GM21390 (cell line): ENCODE measurements at regions not wholly inside any gene's neighbourhood (a gene's known extent, or its start where the extent isn't known, plus 50 kb on each side); places are given as distances from the start of the nearest gene placed in this dataset.

Experiments used
- ATAC-seq: cut with Tn5 transposase; IDR thresholded peaks from one replicate; pipeline ENCODE4 v1.9.1; 2021; ENCODE audit not compliant: unreplicated experiment

DNA sequence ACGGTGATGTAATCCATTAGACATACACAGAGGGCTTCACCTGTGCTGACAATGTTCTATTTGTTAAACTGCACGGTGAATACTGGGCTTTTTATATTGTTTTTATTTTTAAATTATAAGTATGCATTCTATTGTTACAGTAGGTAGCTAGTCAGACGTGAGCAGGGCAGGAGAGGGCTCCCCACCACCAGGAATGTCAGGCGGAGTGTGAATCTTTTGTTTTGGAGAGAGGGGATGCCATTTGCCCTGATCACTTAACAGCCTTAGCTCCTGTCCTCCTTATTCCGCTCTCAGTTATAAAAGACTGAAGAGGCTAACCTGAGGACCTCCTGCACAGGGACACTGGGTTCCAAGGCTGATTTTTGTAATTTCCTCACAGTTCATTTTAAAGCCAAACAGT, 151.6 kb upstream of the TAPT1 start:
- no peak for ATAC-seq

DNA sequence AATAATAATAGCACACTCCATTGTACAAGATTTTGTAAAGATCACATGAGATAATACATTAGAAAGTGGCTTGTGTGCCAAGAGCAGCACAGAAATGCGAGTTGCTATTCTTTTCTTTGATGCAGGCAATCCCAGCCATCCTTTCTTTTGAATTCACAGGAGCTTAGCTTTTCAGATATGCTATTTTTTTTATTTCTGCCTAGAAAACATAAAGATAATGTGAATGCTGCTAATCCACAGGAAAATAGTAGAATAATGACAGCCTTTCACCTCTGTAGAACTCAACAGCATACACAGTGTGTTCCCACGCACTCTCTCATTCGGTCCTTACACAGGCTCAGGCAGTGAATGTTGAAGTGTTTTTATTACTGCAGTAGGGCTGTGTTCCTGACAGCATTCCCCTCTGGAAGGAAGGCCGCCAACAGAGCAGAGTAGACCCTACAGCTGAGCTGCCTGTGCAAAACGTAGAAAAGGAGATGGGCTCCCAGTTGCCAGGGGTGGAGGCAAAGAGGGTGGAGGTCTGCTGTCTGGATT, 138.8 kb upstream of the TAPT1 start:
- ATAC-seq, result no peak

DNA sequence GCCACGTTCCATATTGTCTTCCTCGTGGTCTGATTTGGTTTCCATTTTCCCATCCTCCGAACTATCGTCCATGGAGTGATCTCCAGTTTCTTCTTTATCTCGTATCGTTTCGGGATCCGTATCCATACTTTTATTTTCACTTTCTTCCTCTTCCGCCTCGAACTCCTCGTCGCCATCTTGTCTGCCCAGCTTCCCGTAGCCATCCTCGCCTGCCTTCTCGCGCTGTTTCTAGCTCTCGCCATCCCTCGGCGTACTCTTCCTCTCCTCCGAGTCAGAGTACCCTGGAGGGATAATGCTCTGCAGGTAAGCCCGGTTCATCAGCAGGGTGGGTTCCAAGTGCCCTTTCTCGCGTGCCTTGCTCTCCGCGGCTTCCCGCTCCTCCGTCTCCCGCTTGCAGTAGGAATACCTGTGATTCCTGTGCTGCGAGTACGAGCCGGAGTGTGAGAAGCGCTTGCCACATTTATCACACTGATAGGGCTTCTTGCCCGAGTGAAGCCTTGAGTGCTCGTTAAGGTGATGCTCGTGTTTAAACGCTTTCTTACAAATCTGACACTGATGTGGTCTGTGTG, 134.5 kb upstream of the TAPT1 start:
- no peak for ATAC-seq

DNA sequence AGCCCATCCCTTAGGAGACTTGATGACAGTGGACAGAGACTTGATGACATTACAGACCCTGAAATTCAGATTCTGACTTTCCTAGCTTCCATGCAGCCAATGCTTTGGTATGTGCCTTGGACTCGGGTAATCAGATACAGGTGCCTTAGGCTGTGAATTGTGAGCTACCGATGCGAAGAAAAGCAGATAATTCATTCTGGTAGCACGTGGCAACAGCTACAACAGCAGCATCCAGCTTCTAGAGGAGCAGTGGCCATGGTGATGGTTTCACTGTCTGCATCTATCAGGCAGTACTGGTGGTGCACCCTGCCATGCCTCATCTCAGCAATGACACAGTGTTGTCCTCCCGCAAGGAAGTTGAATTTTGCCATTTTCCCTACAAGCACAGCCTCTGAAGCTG, 126.9 kb upstream of the TAPT1 start:
- ATAC-seq, result no peak

DNA sequence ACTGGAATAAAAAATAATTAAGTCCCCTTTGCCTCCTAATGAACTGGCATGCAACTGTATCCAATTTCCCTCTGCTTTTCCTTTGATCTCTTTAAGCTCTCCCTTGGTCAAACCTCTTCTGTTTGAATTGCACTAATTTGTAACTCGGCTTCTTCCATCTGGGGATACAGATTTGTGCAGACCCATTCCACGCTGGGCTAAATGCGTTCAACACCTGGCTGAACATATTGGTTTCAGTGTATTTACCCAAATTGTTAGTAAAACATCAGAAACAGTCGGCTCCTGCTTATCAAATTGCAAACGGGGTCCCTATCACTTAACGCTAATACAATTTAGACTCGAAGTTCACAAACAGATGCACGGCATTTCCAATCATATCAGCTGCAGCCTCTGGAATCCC, 124.9 kb upstream of the TAPT1 start:
- no peak for ATAC-seq

DNA sequence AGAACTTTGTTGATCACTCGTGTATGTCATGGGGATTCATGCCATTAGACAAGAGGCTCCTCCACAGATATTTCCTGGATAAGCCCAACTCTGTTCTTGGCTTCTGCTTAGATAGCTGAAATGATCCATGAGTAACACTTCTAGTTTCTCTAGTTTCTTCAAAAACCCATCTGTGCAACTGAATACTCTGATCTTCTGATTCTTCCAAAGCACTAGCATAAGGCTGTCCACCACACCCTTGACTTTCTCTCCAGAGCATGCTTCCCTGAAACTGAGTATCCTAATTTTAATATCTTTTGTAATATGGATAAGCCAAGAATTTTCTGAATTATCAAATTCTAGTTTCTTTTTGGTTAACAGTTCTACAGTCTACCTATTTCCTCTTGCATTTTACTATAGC, 118.6 kb upstream of the TAPT1 start:
- no peak for ATAC-seq

DNA sequence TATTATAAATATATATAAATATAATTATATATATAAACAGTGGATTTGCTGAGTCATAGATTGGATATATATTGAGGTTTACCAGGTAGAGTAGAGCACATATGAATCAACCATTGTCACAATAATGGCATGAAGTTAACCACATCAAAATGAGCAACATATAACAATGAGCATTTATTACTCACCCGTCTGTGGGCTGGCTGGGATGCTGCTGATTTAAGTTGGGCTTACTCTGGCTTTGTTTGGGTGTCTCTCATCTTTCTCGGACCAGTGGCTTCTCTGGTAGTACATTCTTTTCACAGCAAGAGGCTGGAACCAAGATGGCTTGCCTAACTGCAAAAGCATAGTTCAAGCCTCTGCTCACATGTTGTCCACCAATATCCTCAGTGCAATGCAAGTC, 111.7 kb upstream of the TAPT1 start:
- no peak for ATAC-seq

DNA sequence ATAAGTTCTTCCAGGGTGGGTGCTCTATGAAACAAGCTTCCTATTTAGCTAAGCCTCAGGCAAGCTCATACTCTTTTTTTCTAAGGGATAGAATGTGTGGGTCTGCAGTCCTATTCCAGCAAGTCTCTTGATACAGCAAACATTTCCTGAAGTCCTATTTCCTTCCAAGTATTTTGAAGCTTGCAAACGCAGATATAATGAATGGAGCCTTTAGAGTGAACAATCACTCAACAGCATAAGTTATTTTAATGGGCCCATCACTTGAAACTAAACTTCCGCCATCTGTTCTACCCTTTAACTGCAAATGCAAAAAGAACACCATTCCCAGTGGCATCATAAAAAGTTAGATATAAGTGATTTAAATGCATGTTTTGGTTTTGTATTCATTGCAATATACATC, 108.3 kb upstream of the TAPT1 start:
- no peak for ATAC-seq

DNA sequence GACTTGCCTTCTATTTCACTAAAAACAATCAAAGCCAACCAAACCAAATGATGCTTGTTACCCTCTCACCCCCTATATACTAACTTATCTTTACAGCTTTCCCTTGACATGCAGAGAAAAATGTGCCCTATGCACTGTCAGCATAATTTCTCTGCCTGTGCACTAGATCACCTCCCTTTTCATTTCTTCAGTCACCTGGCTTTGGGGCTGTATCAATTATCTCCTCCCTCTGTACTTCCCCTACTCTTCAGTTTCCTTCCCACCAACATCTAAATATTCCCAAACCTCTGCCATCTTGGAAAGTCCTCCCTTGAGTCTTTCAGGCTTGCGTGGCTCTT, 103.5 kb upstream of the TAPT1 start:
- ATAC-seq, result no peak

DNA sequence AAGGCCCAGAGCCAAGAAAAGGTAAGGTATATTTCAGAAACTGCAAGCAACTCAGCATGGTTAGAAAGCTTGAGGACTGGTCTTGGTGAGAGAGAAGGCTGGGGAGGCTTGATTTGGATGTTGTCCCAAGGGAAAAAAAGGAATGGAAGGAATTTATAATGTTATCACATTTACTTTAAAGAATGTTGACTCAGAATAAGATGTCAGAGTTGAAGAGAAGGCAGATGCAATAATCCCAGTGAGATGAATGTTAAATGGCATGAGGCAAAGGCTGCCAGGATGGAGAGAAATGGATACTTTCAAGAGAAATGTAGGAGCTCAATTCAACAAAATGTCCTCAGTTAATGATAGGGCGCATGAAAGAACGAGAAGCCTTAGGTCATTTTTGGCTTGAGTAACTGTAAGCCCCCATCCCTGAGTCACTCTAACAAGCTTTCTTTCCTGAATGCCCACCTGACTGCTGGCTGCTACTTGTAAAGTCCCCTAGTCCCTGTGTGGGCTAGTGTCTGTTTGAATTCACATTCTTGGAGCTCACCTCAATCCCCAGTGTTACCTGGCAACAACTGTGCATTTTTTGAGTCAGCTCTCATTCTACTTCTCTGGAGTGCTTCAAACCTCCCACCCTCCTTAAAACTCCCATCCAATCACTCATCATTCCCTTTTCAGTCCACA, 103.0 kb upstream of the TAPT1 start:
- ATAC-seq, result no peak

DNA sequence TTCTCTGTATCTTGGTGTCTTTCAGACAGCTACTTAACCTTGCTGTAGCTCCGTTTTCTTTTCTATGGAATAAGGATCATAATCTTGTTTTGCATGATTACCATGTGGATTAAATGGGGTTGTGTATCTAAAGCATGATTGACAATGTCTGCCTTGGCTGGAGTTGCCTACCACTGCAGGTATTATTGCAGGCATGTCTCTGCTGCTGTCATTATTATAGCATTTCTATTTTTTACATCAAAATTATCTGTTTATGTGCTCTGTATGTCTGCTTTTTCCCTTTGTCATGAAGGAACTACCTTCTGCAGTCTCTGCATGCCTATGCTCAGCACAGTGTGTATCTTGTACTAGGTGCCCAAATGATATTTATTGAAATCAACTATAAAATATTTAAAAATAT, 95.9 kb upstream of the TAPT1 start:
- no peak for ATAC-seq

DNA sequence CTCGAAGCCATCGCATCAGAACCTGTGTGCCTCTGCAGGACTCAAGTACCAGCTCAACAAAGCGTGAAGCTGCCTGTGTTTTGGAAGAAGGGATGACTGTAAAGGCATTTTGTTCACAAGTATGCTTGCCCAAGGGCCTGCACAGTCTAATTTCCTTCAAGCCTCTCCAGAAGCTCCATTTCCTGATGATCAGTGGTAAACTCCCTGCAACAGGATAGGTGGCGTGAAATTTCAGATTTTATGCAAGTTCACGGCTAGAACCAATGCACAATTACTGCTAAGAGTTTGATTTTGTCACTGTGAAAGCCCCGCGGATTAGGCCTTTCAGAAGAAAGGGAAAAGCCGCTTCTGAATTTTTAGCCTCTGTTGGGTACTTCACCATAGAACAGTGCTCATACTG, 89.2 kb upstream of the TAPT1 start:
- ATAC-seq, result no peak

DNA sequence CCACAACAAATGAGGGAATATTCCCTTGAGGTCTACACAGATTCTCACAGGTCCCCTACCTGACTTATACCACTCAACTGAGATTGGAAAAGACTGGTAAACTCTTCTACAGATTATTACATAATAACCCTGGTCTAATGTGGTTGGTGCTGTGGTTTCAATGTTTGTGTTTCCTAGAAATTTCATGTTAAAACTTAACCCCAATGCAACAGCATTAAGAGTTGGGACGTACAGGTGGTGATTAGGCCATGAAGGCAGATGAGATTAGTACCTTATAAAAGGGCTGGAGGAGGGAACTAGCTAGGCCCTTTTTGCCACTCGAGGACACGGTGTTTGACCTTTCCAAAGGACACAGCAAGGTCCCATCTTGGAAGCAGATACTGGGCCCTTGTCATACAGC, 84.3 kb upstream of the TAPT1 start:
- ATAC-seq, result no peak

DNA sequence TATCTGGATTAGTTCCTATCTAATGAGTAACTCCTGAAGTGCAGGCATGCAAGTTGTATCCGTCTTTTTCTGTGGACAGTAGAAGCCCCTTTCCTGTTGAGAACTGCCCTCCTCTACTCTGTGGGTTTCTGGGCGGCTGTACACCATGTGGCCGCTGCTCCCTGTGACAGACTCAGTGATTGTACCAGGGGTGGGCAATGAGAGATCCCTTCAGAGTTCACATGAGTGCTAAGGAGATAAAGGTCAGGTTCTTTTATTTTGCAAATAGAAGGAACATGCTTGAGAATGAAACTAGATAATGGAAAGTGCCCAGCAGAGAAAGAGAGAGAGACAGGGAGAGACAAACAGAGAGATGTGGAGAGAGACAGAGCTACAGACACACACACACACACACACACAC, 76.4 kb upstream of the TAPT1 start:
- no peak for ATAC-seq

DNA sequence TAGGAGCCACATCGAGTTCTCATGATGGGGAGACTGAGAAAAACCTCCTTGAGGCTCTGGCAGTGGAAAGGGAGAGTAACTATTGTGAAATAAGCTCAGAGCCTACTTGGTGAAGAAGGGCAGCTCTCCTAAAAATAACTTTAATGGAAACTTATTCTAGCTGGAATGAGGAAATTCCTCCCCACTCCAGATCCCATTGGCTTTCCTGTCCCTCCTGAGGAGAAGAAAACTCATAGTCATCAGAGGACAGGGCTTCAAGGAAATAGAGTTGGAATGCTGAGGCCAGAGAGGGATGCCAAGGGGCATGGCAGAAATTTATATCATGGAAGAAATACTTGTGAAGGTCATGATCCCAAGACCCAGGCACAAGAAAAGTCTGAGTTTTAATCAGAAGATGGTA, 70.7 kb upstream of the TAPT1 start:
- no peak for ATAC-seq

DNA sequence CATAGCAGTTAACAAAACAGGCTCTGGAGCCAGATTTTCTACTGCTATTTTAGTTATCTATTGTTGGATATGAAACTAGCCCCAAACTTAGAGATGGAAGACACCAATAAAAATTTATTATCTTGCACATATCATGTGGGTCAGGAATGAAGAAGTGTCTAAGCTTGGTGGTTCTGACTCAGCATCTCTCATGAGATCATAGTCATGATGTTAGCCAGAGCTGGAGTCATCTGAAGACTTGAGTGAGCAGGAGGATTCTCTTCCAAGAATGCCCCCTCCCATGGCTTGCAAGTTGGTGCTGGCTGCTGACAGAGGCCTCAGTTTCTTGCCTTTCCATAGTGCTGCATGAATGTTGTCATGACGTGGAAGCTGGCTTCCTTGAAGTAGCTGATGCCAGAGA, 68.2 kb upstream of the TAPT1 start:
- ATAC-seq, result no peak

DNA sequence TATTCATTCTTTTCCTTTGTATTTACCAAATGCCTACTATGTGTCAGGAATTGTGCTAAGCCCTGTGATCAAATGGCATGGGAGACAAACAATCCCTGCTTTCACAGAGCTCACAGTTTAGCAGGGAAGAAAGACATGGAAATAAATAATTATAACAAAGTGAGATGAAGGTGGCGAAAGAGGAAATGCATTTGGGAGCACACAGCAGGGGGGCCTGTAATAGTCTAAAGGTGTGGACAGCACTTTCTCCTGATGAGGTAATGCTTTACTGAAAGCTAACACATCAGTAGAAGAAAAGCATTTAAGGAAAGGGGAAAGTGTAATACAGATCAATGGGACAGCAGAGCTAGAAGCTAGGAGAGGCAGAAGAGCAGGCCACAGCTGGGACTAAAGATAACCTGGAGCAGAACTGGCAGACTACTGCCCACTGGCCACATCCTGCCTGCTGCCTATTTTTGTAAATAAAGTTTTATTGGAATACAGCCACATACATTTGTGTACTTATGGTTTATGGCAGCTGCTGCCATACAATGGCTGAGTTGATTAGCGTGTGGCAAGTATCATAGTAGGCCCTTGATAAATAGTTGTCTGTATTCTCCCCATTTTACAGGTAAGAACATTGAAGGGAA, 67.1 kb upstream of the TAPT1 start:
- no peak for ATAC-seq

DNA sequence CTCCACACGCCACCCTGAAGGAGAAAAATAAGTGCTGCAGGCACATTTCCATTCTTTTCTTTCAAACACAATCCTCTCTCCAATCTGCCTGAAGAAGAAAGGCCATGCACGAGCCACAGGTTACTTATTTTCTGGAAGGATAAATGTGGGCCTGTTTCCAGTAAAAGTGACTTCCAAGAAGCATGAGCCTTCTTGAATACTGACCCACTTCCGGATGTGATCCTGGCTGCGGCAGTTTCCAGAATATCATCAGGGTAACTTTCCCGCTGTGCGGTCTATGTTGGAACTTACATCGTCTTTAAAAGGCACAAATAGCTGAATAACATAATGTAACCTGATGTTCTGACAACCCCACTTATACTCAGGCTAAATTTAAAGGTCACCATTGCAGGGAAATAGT, 66.3 kb upstream of the TAPT1 start:
- no peak for ATAC-seq

DNA sequence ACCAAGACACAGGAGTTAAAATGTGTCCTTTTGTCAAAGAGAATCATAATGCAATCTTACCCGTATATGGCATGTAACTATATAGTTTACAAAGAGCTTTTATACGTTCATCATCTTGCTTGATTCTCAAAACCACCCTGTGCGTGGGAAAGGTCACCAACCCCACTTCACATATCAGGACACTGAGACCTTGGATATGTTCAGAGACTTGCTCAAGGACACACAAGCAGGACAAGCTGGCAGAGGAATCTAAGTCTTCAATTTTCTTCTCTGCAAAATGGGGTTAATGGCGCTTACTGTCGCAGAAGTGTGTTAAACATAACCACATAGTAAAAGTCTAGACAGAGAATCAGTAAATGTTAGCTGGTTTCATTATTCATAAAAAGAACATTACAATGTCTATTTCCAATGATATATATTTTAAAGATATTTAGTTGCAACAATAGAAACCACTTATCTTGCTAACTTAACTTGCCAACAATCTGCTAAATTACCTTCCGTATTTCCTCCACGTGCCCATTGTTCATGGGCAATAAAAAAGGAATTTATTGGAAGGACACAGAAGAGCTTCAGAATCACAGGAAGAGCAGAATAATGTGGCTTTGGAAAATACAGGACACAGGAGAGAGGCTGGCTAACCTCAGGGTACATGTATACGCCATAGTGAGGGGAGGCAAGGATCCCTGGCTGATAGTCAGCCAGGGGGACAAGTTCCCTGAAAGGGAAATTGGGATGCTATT, 64.6 kb upstream of the TAPT1 start:
- ATAC-seq, result no peak

DNA sequence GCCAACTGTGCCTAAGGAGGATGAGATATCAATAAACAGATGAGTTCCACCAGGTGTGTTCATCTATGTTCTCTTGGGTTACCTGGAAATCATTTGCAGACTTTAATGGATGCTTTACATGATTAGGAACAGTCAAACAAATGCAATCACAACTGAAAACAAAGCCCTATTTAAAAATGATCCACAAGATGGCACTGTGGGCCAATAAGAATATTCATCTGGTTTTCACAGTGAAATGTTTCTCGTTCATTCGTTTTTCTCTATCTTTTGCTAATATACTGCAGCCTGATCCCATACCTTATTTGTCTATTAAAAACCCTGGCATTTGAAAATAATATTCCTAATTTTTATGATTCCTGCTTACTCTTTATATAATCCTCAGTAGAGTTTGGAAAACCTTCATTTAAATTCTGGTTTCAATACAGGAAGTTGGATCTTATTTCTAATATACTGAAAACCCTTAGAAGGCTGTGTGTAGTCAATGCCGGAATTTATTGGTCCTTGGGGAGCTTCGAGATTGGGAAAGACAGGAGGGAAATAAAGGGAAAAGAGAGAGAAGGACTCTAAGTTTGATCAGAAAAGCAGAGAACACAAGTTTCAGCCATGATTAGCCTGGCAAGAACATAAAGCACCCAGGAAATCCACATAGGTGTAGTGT, 63.8 kb upstream of the TAPT1 start:
- ATAC-seq, result no peak

DNA sequence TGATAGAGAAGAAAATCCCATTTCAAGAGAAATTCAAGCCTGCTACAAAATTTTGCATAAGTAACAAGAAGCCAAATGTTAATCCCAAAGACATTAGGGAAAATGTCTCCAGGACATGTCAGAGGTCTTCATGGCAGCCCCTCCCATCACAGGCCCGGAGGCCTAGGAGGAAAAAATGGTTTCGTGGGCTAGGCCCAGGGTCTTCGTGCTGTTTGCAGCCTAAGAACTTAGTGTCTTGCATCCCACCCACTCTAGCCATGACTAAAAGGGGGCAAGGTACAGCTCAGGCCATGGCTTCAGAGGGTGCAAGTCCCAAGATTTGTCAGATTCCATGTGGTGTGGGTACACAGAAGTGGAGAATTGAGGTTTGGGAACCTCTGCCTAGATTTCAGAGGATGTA, 57.8 kb upstream of the TAPT1 start:
- no peak for ATAC-seq

DNA sequence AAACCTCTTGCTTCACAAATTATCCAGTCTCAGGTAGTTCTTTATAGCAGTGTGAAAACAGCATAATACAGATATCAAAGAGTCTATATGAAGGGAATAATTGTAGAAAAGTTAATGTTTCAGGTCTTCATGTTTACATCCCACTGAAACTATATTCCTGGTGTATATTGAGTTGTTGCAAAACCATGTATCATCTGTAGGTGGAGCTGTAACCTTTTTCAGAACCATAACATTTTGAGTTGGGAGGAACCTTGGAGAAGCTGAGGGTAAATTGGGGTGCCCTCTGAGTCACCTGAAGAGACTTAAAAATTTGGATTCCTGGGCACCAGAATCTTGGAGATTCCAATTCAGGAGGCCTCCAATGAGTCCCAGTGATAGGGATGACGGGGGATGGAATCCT, 51.9 kb upstream of the TAPT1 start:
- no peak for ATAC-seq
